HG03378 (cell line): ENCODE measurements at regions not wholly inside any gene's neighbourhood (a gene's known extent, or its start where the extent isn't known, plus 50 kb on each side); places are given as distances from the start of the nearest gene placed in this dataset.
"Not testable (repeated sequence)": the region's sequence is repeated elsewhere in the genome, so short reads cannot be mapped to it uniquely, and the experiment has no call there.

Experiments used
- ATAC-seq: cut with Tn5 transposase; IDR thresholded peaks from one replicate; pipeline ENCODE4 v1.9.1; 2021; ENCODE audit warnings: mild to moderate bottlenecking, moderate library complexity; ENCODE audit not compliant: unreplicated experiment

- no peak for ATAC-seq
Observed at GRCh38 chr18:10240973-10241372, 213.5 kb upstream of the APCDD1 start.

DNA sequence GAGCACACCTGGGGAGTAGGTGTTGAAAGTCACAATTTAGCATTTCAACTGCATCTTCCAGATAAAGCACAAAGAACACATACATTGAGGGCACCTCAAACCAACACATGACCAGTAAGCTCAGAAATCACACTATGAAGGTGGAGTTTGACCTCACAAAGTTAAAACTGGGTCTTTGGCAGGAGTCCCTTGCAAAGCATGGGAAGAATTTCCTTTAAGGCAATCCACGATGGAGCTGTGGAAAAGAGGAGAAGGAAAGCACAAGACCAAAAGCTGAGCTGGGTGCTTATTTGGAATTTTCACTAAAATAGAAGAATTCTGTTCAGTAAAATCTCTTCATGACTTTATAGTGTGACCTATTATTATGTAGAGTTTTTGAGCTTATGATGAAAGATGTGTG is 212.9 kb upstream of the APCDD1 start:
- no peak for ATAC-seq

DNA sequence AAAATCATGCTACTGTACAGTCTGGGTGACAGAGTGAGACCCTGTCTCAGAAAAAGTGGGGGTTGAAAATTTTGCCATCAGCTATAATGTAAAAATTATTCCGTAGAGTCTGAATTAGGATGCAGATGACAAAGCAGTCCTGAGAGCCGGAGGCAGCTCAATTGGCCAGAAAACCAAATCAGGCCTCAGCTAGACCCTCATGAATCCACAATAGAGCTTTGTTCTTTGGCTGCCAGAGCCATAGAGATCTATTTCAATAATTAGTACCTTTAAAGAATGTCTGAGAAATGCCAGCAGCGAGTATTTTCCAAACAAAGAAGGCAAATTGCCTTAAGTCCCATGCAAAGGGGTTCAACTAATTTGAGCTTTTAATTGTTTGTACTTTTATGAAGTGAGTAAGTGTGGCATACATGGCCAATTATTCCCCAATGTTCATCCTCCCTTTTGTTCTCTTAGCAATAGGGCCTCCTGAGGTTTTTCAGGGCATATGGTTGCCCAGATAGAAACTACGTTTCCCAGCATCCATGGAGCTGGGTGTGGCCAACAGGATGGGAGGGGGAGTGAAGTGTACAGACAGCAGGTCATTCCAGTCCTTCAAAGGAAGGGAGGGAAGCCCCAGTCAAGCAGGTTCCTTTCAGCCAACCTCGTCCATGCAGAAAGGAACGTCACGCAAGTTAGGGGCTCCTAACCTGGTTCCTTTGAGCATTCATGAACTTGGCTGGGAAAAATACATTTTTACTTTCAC is 211.3 kb upstream of the APCDD1 start:
- no peak for ATAC-seq

DNA sequence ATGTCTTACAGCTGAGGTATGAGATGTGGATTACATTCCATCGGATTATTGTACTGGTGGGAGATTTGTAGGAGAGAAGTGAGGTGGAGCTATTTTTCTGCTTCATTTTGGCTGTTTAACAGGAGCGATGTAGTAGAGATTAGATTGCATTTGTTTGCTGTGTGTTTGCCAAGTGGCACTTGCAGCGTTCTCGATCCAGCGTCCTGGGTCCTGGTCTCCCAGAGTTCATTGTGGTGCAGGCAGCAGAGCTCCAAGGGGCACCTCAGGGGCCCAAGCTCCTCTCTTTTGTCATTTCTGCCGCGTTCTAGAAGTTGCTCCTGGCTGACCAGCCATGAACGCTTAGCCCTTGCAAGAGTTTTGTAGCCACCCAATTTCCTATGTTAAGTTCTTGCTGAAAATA is 210.1 kb upstream of the APCDD1 start:
- ATAC-seq, result no peak

GRCh38 chr18:10245031-10245845 is 209.2 kb upstream of the APCDD1 start:
- ATAC-seq, result no peak

DNA sequence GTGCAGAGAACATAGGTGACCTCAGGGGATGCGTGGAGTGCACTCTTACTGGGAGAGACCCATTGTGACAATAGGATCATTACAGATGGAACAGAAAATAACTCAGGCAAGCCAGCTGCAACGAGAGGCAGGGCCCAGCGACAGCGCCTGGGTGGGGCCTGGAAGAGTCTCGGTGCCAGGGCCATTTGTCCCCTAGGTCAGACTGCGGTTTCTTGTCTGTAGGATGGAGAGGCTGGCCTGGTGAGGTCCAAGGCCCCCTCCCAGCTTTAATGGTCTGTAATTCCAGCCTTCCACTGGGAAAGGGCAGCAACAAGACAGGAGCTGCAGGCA is 208.6 kb upstream of the APCDD1 start:
- ATAC-seq, result no peak

- no peak for ATAC-seq
Observed at GRCh38 chr18:10247021-10247741, 207.3 kb upstream of the APCDD1 start.

DNA sequence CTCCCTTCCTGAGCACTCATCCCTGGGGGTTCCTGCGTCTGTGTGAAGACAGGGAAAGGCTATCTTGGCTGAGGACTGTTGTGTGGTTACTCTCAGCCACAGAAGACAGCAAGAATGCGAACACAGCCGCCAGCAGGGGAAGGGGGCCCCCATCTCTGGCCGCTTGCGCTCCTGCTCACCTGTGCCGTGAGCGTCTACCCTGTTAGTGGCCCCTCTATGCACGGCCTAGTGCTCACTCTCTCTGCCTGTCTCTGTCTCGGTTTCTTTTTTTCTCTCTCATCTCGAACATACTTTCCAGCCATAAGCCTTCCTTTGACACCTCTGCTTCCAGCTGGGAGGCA is 206.7 kb upstream of the APCDD1 start:
- ATAC-seq, result no peak

GRCh38 chr18:10248738-10249137 is 205.7 kb upstream of the APCDD1 start:
- ATAC-seq, result no peak

GRCh38 chr18:10249270-10249669 is 205.2 kb upstream of the APCDD1 start:
- no peak for ATAC-seq

GRCh38 chr18:10249801-10250200 is 204.6 kb upstream of the APCDD1 start:
- no peak for ATAC-seq

- no peak for ATAC-seq
Observed at GRCh38 chr18:10252494-10252893, 201.9 kb upstream of the APCDD1 start.

DNA sequence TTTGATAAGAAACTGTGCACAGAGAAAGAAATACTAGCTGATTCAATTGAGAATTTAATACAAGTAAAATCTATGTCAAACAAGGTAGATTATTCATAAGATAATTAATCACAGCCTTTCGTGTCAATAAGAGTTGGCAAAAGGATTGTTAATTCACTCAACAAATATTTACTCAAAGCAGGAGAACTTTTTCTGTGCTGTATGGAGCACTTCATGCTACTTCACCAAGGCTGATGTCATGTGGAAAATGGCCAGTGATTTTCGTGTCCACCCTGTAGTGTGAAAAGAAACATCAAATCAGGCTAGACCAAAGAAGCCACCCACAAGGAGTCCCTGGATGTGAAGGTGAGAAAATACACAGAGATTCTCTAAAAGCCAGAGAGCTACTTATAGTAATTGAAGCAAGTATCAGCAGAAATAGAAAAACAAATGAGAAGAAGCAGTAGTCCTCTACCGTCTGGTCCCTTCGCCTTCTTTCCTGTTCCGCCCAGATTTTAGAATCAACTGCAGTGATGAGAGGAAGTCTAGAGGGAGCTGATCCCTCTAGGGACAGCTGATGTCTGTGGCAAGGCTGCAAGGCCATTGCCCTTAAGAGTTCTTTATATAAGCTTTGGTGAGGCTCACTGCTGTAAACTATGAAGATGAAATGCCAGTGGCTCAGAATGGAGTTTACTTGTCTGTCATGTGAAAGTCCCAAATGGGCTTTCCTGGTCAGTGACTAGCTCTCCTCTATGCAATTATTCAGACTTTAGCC is 201.3 kb upstream of the APCDD1 start:
- ATAC-seq, result no peak

- not testable (repeated sequence) for ATAC-seq
Observed at GRCh38 chr18:10256276-10256675, 198.2 kb upstream of the APCDD1 start.

GRCh38 chr18:10258836-10259474 is 195.5 kb upstream of the APCDD1 start:
- no peak for ATAC-seq

- ATAC-seq, result no peak
Observed at GRCh38 chr18:10259901-10260300, 194.5 kb upstream of the APCDD1 start.

GRCh38 chr18:10261344-10262276 is 192.8 kb upstream of the APCDD1 start:
- ATAC-seq, result no peak

DNA sequence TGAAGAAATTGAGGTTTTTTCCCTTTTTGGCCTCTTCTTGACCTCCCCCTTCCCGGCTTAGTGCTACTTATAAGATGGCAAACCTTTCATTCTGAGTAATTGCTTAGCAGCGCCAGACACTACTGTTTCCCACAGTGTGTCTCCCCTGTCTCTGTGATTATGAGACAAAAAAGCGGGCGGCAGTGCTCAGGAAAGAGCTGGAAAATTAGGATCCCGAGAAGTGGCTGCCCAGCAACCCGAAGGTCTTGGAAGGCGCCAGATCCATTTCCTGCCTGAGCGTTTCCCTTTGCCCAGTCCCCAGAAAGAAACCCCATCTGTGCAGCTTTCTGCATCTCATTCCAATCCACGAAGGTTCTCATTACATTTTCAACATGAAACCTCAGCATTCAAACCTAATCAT is 191.9 kb upstream of the APCDD1 start:
- ATAC-seq, result no peak

GRCh38 chr18:10264260-10264659 is 190.2 kb upstream of the APCDD1 start:
- ATAC-seq, result no peak
